HG02798 (cell line): ENCODE measurements at regions not wholly inside any gene's neighbourhood (a gene's known extent, or its start where the extent isn't known, plus 50 kb on each side); places are given as distances from the start of the nearest gene placed in this dataset.

Source experiments
- ATAC-seq: cut with Tn5 transposase; IDR thresholded peaks from one replicate; pipeline ENCODE4 v1.9.1; 2021; ENCODE audit warnings: mild to moderate bottlenecking; ENCODE audit not compliant: unreplicated experiment, poor library complexity

GRCh38 chr12:25013061-25013460, 64.2 kb upstream of the BCAT1 start:
- ATAC-seq = no peak

GRCh38 chr12:25009496-25010092, 60.7 kb upstream of the BCAT1 start:
- ATAC-seq = no peak

- ATAC-seq = peak; percentile 55
Observed at GRCh38 chr12:25005376-25005775, 56.5 kb upstream of the BCAT1 start.

DNA sequence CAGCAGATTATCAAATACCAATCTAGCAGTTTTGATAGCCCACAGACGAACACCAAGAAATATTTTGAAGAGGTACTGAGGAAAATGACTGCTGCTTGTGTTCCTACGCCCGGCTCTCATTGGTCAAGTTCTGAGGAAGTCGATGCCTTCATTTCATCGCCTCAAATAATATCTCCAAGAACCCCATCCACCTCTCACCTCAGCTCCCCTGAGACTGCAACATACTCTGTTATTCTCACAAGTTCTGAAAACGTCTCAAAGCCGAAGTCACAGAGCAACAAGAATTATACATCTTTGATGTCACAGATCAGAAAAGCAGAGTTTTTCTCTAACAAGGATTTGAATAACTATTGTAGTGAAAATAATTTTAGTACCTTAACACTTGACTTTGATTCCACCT, 55.5 kb upstream of the BCAT1 start:
- no peak for ATAC-seq

DNA sequence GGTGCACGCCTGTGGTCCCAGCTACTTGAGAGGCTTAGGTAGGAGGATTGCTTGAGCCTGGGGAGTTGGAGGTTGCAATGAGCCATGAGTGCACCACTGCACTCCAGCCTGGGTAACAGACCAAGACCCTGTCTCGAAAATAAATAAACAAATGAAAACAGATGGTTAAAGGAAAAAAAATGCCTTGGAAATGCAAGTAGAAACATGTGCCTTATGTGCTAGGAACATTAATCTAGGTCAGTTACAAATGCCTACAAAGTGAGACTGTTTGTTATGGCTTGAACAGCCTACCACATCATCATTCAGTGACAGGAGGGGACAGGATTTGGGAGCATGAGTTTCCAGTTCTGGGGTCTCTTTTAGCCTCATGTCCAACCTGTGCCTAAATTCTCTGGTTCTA, 52.4 kb upstream of the BCAT1 start:
- ATAC-seq = no peak
